HCT116 (cell line): ENCODE measurements at regions not wholly inside any gene's neighbourhood (a gene's known extent, or its start where the extent isn't known, plus 50 kb on each side); places are given as distances from the start of the nearest gene placed in this dataset.

Source experiments
- EGR1 ChIP-seq: IDR thresholded peaks from 2 replicates; pipeline ENCODE4 v1.6.1; 2012; ENCODE audit warnings: low read depth
- POLR2A ChIP-seq: IDR thresholded peaks from 2 replicates; pipeline ENCODE4 v1.7.0; 2011; ENCODE audit warnings: borderline replicate concordance; ENCODE audit not compliant: insufficient read depth, insufficient read length; ENCODE audit errors: extremely low read depth
- TF ChIP-seq, protein P1 (sequence below), 3 experiments: fragments of 200-600 bp in 1 of 3; sonication (generic) in 1 of 3; IDR thresholded peaks in 2 of 3; conservative IDR thresholded peaks in 1 of 3; 2 replicates each; pipeline ENCODE4 v1.5.1; 2012 to 2017; ENCODE audit warnings: low read depth in 2 of 3, low read length in 2 of 3, antibody characterized with exemption in 1 of 3, borderline replicate concordance in 1 of 3, control low read depth in 1 of 3, mild to moderate bottlenecking in 1 of 3, mixed read lengths in 1 of 3, mixed run types in 1 of 3, moderate library complexity in 1 of 3; ENCODE audit not compliant: insufficient read depth in 1 of 3

DNA sequence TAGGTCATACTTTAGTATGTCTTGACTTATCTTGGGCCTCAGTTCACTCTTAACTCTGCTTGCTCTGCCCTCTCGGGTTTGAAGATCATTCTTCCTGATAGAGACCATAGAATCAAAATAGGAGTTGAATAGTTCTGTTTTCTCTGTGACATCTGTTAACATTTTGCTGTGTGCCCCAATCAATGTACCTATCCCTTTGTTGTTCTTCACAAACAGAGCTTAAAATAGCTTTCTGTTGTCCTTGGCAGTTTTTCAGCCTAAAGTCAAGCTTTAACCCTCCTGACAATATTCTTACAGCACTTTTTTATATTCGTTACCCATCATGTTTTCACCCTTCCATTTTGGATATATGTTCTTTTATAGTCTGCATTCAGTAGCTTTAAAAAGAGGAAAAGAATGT is 724.5 kb upstream of the FANCL start:
- TF ChIP-seq, protein P1, sequence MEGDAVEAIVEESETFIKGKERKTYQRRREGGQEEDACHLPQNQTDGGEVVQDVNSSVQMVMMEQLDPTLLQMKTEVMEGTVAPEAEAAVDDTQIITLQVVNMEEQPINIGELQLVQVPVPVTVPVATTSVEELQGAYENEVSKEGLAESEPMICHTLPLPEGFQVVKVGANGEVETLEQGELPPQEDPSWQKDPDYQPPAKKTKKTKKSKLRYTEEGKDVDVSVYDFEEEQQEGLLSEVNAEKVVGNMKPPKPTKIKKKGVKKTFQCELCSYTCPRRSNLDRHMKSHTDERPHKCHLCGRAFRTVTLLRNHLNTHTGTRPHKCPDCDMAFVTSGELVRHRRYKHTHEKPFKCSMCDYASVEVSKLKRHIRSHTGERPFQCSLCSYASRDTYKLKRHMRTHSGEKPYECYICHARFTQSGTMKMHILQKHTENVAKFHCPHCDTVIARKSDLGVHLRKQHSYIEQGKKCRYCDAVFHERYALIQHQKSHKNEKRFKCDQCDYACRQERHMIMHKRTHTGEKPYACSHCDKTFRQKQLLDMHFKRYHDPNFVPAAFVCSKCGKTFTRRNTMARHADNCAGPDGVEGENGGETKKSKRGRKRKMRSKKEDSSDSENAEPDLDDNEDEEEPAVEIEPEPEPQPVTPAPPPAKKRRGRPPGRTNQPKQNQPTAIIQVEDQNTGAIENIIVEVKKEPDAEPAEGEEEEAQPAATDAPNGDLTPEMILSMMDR (IDR thresholded peaks at IDR 0.05 in 2 of 3, conservative IDR thresholded peaks at IDR 0.05 in 1 of 3; ENCODE audit: borderline replicate concordance in 1 of 3, insufficient read depth in 1 of 3, low read depth in 2 of 3, low read length in 2 of 3) = no peak
- TF ChIP-seq POLR2A = no peak
- no peak for TF ChIP-seq EGR1
